ENCODE measurements at regions not wholly inside any gene's neighbourhood (a gene's known extent, or its start where the extent isn't known, plus 50 kb on each side); places are given as distances from the start of the nearest gene placed in this dataset.

DNA sequence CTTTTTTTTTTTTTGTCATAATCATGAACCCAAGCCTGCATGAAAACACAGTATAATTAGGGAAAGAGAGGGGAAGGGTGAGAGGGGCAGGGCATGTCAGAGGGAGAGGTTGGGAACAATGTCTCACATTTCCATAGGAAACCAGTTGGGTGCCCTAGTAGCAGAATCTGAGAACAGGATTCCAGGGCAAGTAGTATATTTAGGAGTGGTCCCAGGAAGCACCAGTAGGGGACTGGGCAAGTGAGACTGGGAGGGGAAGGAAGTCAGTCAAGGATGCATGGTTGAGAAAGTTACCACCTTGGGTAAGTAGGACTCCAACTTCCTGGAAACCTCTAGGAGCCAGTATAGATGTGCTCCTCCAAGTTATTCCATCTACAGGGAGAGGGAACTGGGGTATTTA, 88.6 kb upstream of the MAFB start:
- no peak overlapping the region for H3K4me3 Mint-ChIP-seq
- no peaks in the 10 kb centered on the region for H3K9me3 Mint-ChIP-seq
- ATAC-seq (replicated peaks): no peak
- H3K27me3 Mint-ChIP-seq: no peaks in the 10 kb centered on the region
- H3K4me1 Mint-ChIP-seq: no peaks in the 10 kb centered on the region
- H3K27ac Mint-ChIP-seq: no peak overlapping the region
- no peaks in the 10 kb centered on the region for H3K36me3 Mint-ChIP-seq (ENCODE audit: low read depth)

DNA sequence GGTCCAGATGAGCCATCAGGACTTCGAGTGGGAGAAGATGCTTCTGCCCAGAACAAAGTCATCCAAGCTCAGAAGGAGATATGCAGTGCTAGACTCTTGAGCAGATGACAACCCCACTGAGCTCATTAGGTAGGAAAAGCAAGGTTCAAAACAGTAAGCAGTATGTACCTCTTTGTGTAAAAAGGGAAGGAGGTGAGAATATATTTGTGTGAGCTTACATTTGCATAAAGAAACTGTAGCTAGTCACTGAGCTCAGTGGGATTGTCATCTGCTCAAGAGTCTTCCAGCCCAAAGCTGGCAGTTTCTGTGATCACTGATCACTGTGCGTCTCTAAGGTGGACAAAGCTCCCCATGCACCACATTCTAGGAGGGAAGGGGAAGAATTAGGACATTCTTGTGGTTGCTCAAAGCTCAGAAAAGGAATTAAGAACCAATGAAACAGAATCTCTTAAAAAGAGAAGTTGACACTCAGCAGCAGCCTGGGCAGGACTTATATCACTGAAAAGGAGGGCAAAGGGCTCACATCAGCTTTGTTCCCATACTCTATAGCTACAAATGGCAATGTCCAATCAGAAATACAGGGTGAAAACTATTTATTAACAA, 90.0 kb upstream of the MAFB start:
- no peak for ATAC-seq (replicated peaks)
- no peaks in the 10 kb centered on the region for H3K36me3 Mint-ChIP-seq (ENCODE audit: low read depth)
- H3K4me3 Mint-ChIP-seq: no peak overlapping the region
- no peaks in the 10 kb centered on the region for H3K4me1 Mint-ChIP-seq
- no peaks in the 10 kb centered on the region for H3K9me3 Mint-ChIP-seq
- no peaks in the 10 kb centered on the region for H3K27me3 Mint-ChIP-seq
- no peak overlapping the region for H3K27ac Mint-ChIP-seq

DNA sequence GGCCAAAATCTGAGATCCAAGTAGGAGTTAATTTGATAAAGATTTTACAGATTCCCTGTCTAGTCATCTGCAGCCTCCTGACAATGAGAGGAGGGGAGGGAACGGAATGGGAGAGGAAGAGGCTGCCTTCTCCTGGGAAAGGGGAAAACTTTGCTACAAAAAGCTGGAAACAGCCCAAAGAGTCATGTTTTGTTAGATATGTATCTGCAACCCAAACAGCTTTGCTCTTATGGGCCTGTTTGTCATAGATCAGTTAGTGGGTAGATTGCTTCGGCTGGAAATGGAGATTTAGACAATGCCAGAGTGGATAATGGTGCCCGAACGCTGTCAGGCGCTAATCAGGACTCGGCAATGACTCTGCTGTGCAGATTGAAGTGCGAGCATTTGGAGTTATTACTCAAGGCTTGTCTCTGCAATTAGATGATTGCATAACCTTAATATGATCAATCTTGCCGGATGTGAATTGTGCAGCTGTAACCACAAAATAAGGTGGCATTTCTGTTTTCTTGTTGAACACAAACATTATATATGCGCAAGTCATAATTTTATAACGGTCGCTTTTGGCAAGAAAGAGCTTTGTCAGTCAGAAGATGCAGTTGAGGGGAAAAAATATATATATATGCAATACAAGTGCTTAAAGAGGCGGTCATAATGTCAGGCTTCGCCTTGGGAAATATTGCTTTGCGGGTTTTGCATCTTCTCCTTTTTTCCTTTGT, 92.4 kb upstream of the MAFB start:
- H3K4me1 Mint-ChIP-seq: no peaks in the 10 kb centered on the region
- H3K36me3 Mint-ChIP-seq (ENCODE audit: low read depth): no peaks in the 10 kb centered on the region
- no peak overlapping the region for H3K27ac Mint-ChIP-seq
- H3K27me3 Mint-ChIP-seq: peaks cover under 1% of the 10 kb centered on the region
- no peaks in the 10 kb centered on the region for H3K9me3 Mint-ChIP-seq
- ATAC-seq (replicated peaks): no peak
- no peak overlapping the region for H3K4me3 Mint-ChIP-seq

DNA sequence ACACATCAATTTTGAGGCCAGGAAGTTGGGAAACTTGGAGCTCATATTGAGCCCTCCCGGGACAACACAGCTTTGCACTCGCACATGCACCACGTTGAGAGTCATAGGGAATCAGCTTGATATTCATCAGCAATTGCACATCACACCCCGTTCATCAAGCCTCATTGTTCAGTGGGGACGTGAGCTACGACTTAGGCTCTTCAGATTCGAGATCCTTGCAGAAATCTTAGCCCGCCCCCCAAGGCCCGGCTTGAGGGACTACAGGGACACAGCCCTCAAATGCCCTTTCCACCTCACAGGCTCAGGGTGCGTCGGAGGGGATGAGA, 93.0 kb upstream of the MAFB start:
- H3K27ac Mint-ChIP-seq: no peak overlapping the region
- H3K4me1 Mint-ChIP-seq: no peaks in the 10 kb centered on the region
- ATAC-seq (replicated peaks): no peak
- H3K27me3 Mint-ChIP-seq: peaks cover 3% of the 10 kb centered on the region
- H3K36me3 Mint-ChIP-seq (ENCODE audit: low read depth): no peaks in the 10 kb centered on the region
- no peaks in the 10 kb centered on the region for H3K9me3 Mint-ChIP-seq
- H3K4me3 Mint-ChIP-seq: no peak overlapping the region

DNA sequence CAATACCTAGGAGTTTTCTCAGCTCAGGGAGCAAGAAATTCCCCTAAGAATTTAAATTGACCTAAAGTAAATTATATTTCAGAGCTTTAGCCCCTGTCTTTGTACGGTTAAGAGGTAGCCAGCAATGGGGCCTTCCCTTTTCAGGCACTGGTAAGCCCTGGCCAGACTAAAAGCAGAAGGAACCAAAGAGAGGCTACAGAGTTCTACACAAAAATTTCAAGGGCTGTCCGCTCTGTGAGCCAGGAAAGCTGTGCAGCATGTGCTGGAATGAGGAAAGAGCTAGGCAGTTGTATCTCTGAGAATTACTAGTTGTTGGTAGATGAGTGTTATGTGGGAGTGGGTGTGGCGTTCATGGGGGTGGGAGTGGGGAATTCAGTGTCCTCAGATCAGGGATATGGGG, 96.3 kb upstream of the MAFB start:
- peaks cover 9% of the 10 kb centered on the region for H3K27me3 Mint-ChIP-seq
- ATAC-seq (replicated peaks): no peak
- no peak overlapping the region for H3K27ac Mint-ChIP-seq
- no peaks in the 10 kb centered on the region for H3K36me3 Mint-ChIP-seq (ENCODE audit: low read depth)
- H3K4me3 Mint-ChIP-seq: no peak overlapping the region
- H3K4me1 Mint-ChIP-seq: no peaks in the 10 kb centered on the region
- no peaks in the 10 kb centered on the region for H3K9me3 Mint-ChIP-seq

DNA sequence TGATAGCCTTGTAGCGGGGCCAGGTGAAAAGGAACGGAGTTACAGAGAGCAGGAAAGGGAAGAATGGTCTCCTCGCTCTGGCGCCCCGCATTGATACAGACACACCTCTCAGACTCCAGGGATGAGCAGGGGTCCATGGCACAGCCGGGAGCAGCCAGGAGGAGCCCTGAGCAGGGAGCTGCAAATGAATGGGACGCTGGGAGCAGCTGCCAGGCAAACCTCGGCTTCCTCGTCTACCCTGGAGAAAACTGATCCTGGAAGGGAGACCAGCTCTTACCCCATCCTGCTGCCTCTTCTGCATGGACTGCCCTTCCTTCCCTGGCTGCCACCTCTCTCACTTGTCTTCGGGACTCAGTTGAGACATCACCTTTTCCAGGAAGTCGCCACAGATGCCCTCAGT, 97.3 kb upstream of the MAFB start:
- ATAC-seq (replicated peaks): no peak
- H3K9me3 Mint-ChIP-seq: no peaks in the 10 kb centered on the region
- H3K27me3 Mint-ChIP-seq: peaks cover 11% of the 10 kb centered on the region
- H3K4me1 Mint-ChIP-seq: no peaks in the 10 kb centered on the region
- H3K36me3 Mint-ChIP-seq (ENCODE audit: low read depth): no peaks in the 10 kb centered on the region
- H3K4me3 Mint-ChIP-seq: no peak overlapping the region
- H3K27ac Mint-ChIP-seq: no peak overlapping the region

DNA sequence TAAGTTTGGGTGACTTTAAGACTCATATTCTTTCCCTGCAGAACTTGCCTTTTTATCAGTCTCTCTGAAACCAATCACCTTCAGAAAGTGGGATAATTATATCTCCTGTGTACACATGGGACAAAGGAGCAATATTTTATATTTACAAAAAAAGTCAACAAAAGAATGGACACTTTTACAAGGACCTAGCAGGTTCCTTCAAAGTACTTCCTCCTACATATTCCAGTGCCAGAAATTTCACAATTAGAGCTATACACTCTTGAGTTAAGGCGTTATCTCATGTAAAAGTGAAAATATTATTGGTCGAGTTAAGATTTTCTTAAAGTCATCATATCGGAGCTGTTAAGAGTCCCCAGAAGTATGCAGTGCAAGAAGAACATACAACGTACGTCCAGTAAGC, 98.9 kb upstream of the MAFB start:
- Mint-ChIP-seq H3K36me3 (ENCODE audit: low read depth) (no peaks in the 10 kb centered on the region), H3K4me1 (no peaks in the 10 kb centered on the region), H3K4me3 (no peak overlapping the region), H3K27ac (no peak overlapping the region), H3K9me3 (no peaks in the 10 kb centered on the region), H3K27me3 (peaks cover 11% of the 10 kb centered on the region)
- ATAC-seq (replicated peaks): no peak

DNA sequence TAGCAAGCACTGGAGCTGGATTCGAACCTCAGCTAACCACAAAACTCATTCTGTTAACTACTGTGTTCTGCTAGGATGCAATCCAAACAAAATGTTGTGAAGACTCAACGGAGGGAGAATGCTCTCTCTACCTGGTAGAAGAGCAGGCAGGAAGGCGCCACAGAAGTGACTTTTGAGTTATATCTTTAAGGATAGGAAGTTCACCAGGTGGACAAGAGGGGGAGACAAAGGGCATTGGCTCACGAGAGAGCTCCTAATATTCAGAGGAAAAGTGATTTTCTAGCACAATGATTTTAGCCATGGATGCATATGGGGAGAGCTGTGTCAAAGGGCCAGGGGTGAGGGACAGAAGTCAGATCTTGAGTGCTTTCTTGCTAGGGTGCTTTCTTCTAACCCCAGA, 108.4 kb upstream of the MAFB start:
- Mint-ChIP-seq H3K4me1 (no peaks in the 10 kb centered on the region), H3K36me3 (ENCODE audit: low read depth) (no peaks in the 10 kb centered on the region), H3K4me3 (no peak overlapping the region), H3K9me3 (no peaks in the 10 kb centered on the region), H3K27me3 (peaks cover 12% of the 10 kb centered on the region), H3K27ac (no peak overlapping the region)
- ATAC-seq (replicated peaks): no peak

DNA sequence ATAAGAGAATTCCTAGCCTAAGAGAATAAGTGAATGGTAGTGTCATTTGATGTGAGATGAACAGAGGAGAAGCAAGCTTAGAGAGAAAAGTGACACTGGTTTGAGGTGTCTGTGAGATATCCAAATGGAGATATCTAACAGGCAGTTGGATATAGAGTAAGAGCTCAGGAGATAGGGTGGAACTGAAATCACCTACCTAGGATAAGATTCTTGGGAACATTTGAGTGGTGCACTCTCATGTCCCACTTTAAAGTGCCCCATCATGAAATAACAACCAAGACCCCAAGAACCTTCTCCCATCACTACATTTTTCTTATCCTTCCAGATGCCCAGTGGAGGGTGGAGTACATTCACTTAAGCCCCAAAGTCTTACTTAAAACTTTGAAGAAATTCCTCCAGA, 109.0 kb upstream of the MAFB start:
- Mint-ChIP-seq H3K4me1 (no peaks in the 10 kb centered on the region), H3K27me3 (peaks cover 17% of the 10 kb centered on the region), H3K36me3 (ENCODE audit: low read depth) (no peaks in the 10 kb centered on the region), H3K9me3 (no peaks in the 10 kb centered on the region), H3K27ac (no peak overlapping the region), H3K4me3 (no peak overlapping the region)
- no peak for ATAC-seq (replicated peaks)

DNA sequence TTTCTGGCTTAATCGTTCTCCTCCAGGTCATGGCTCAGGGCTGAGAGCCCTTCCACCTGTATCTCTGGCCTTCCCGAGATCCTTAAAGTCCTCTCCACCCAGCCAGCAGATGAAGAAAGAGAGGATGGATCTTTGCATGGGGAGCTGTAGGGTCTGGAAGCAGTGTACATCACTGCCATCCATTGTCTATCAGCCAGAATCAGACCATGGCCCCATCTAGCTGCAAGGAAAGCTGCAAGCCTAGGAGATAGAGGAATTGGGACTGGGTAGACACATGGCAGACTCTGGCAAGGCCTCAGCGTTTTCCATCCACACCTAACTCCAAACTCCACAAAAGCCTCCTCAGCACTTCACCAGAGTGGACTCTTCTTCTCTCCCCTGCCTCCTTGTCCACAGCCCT, 113.8 kb upstream of the MAFB start:
- H3K9me3 Mint-ChIP-seq: no peaks in the 10 kb centered on the region
- H3K27ac Mint-ChIP-seq: no peak overlapping the region
- no peak overlapping the region for H3K4me3 Mint-ChIP-seq
- ATAC-seq (replicated peaks): no peak
- H3K36me3 Mint-ChIP-seq (ENCODE audit: low read depth): no peaks in the 10 kb centered on the region
- H3K27me3 Mint-ChIP-seq: peaks cover 19% of the 10 kb centered on the region
- no peaks in the 10 kb centered on the region for H3K4me1 Mint-ChIP-seq

DNA sequence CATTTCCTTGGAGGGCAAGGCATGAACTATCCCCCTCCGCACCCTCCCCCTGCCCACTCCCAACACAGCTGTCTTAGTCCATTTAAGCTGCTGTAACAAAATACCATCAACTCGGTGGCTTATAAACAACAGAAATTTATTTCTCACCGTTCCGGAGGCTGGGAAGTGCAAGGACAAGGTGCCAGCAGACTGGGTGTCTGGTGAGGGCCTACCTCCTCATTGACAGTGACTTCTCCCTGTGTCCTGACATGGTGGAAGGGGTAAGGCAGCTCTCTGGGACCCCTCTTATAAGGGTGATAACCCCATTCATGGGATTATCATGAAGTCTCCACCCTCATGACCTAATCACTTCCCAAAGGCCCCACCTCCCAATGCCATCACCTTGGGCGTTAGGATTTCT, 114.3 kb upstream of the MAFB start:
- H3K4me1 Mint-ChIP-seq: no peaks in the 10 kb centered on the region
- no peak for ATAC-seq (replicated peaks)
- no peak overlapping the region for H3K27ac Mint-ChIP-seq
- H3K9me3 Mint-ChIP-seq: no peaks in the 10 kb centered on the region
- peaks cover 21% of the 10 kb centered on the region for H3K27me3 Mint-ChIP-seq
- H3K4me3 Mint-ChIP-seq: no peak overlapping the region
- H3K36me3 Mint-ChIP-seq (ENCODE audit: low read depth): no peaks in the 10 kb centered on the region

DNA sequence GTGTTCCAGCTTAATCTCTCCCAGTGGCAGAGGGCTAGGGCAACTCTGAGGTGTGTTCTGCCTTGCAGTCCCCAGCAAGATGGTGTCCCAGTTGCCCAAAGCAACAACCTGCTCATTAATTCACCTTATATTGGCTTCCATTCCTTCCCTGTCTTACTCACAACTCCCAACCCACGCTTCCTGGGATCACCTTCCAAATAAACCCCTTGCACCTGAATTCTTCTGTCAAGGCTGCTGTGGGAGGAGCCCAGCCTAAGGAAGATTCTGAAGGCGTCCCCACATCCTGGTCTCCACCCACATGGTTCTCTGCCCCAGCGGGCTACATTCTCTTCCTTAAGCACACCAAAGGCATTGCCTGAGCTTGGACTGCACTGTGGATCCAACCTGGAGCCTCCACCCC, 116.6 kb upstream of the MAFB start:
- no peaks in the 10 kb centered on the region for H3K36me3 Mint-ChIP-seq (ENCODE audit: low read depth)

DNA sequence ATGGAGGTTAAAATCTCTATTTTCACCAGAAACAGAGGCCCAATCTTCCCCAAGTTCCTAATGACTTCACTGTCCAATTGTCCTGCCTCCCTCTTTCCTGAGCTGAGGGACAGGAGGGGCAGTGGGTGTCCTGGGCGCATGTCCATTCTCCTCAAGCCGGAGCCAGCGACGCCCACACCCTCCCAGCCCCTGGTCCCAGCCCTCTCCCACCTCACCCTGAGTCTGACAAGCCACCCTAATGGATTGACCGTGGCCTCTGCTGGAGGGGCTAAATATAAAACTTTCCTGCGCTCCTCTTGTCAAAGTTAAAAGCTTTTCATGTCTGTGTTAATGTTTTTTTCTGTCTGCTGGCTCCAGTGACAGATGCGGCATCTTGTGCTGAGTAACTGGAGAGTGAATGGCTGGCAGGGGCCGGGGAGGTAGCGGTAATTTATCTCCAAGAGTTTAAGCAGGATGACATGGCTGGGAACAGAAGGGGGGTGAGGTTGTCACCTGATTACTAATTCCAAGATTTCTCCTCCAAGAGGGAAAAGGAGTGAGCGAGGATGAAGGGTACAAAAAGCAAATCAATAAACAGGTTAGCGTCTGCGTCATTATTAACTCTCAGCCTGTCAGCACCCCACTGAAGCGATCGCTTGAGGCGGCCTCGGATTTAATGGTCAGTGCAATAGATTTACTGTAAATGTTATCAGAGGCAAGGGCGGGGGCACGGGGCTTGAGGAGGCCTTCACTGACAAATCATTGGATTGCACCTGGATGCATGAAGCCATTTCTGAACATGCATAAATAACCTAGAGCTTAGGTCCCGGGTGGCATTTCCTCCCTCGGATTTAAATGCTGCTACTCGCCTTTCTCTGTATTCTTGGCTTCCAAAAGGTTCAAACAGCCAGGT, 118.1 kb upstream of the MAFB start:
- no peak for ATAC-seq (replicated peaks)
- no peak overlapping the region for H3K27ac Mint-ChIP-seq
- no peak overlapping the region for H3K4me3 Mint-ChIP-seq
- no peaks in the 10 kb centered on the region for H3K36me3 Mint-ChIP-seq (ENCODE audit: low read depth)
- peaks cover 21% of the 10 kb centered on the region for H3K27me3 Mint-ChIP-seq
- H3K9me3 Mint-ChIP-seq: no peaks in the 10 kb centered on the region
- H3K4me1 Mint-ChIP-seq: no peaks in the 10 kb centered on the region

More for the DNA sequence above, 116.6 kb upstream of the MAFB start:
- ATAC-seq (replicated peaks): no peak
- no peaks in the 10 kb centered on the region for H3K9me3 Mint-ChIP-seq
- H3K27me3 Mint-ChIP-seq: peaks cover 21% of the 10 kb centered on the region
- H3K4me1 Mint-ChIP-seq: no peaks in the 10 kb centered on the region
- no peak overlapping the region for H3K27ac Mint-ChIP-seq
- no peak overlapping the region for H3K4me3 Mint-ChIP-seq

DNA sequence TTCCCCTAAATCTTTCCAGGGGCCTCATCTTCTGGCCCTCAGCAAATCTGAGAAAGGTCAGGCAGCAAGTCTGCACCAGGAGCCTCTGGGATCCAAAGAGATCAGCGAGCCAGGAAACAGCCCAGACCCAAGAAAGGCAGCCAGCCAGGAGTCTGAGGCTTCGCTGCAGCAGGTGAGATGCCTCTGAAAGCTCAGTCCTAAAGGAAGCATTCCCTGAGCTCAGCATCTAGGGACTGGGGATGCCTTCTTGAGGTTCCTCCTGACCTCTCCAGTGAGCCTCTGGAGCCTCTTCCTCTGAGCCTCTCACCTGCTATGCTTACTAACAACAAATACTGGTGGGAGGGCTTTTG, 118.8 kb upstream of the MAFB start:
- ATAC-seq (replicated peaks): no peak
- peaks cover 18% of the 10 kb centered on the region for H3K27me3 Mint-ChIP-seq
- H3K4me1 Mint-ChIP-seq: no peaks in the 10 kb centered on the region
- H3K9me3 Mint-ChIP-seq: no peaks in the 10 kb centered on the region
- H3K36me3 Mint-ChIP-seq (ENCODE audit: low read depth): no peaks in the 10 kb centered on the region
- H3K4me3 Mint-ChIP-seq: no peak overlapping the region
- no peak overlapping the region for H3K27ac Mint-ChIP-seq

DNA sequence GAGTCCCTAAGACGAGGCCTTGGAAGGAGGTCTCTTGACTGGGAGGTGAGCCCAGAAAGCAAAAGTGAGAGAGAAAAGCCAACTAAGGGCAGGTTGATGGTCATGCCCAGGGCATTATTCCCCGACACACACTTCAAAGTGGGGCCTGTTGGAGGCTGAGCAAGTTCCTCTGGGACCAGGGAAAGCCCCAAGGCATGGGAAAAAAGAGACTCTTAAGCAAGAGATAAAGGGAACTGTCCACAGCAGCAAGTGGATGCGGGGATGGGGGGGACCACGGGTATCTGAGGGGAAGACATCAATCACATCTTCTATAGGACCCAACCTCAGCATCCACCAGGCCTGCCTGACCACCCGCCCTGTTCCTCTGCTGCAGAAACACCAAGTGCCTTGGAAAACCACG, 119.9 kb upstream of the MAFB start:
- Mint-ChIP-seq H3K27me3 (peaks cover 14% of the 10 kb centered on the region), H3K4me3 (no peak overlapping the region), H3K36me3 (ENCODE audit: low read depth) (no peaks in the 10 kb centered on the region), H3K27ac (no peak overlapping the region), H3K4me1 (no peaks in the 10 kb centered on the region), H3K9me3 (no peaks in the 10 kb centered on the region)
- no peak for ATAC-seq (replicated peaks)
